AG04450 (cell line): ENCODE measurements at regions not wholly inside any gene's neighbourhood (a gene's known extent, or its start where the extent isn't known, plus 50 kb on each side); places are given as distances from the start of the nearest gene placed in this dataset.

Source experiments
- CTCF ChIA-PET: fragments of 300-600, 350-600 bp; formaldehyde crosslinking; extraction: SDS; loops from one replicate; lab custom pipeline; 2022; ENCODE audit warnings: antibody characterized with exemption, inconsistent platforms; lab: Charles Lee
- POLR2A ChIA-PET: fragments of 350-600 bp; formaldehyde crosslinking; extraction: SDS; loops from one replicate; lab custom pipeline; 2021; ENCODE audit warnings: antibody characterized with exemption, inconsistent platforms; lab: Yijun Ruan, JAX
- DNase-seq: peaks from one replicate; pipeline ENCODE4 v3.0.0-alpha.2; 2011; ENCODE audit warnings: low read depth, low spot score
- H3K27ac ChIP-seq: one replicate; pipeline ENCODE4 v1.5.1; 2012; ENCODE audit warnings: low read depth, low read length, control low read depth
- H3K27me3 ChIP-seq: one replicate; pipeline ENCODE4 v1.6.0; 2012; ENCODE audit warnings: low read length; ENCODE audit not compliant: control insufficient read depth, insufficient read depth
- H3K4me3 ChIP-seq: 2 replicates; pipeline ENCODE4 v1.5.1; 2011; ENCODE audit warnings: mild to moderate bottlenecking, low read depth, low read length, control low read depth
- H3K9me3 ChIP-seq: 2 replicates; pipeline ENCODE4 v1.5.1; 2012; ENCODE audit warnings: low read length; ENCODE audit not compliant: control insufficient read depth, insufficient read depth
- CTCF ChIP-seq: IDR thresholded peaks from 2 replicates; pipeline ENCODE4 v1.5.1; 2011; ENCODE audit warnings: low read depth, low read length, control low read depth, inconsistent platforms

DNA sequence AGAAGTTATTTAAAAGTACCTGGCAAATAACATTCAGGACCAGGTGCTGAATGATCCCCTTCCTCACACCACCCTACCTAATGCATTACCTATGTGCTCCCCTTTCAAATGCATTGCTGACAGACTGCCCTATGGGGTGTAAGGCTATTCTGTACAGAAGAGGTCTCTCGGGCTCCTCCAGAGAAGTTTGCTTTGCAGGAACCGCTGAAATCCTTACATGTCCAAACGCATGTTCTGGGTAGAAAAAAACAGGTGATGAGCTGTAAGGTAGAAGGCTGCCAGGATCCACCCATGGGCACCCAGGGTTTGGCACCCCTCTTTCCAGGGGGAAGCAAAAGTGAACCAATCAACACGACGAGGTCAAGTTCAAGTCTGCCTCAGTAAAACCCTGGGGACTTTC lies 58.3 kb upstream of the TARBP1 start:
- no peak for DNase-seq
- POLR2A ChIA-PET, result no interaction called here
- H3K27ac ChIP-seq, result no peak overlapping the region

GRCh38 chr1:234536741-234537140 lies 57.8 kb upstream of the TARBP1 start:
- POLR2A ChIA-PET, result no interaction called here

More for the DNA sequence above, 58.3 kb upstream of the TARBP1 start:
- no peak for TF ChIP-seq CTCF
- no peak overlapping the region for H3K4me3 ChIP-seq
- H3K27me3 ChIP-seq, result no peaks in the 10 kb centered on the region
- no peaks in the 10 kb centered on the region for H3K9me3 ChIP-seq
- CTCF ChIA-PET, result interaction anchor here (1.5 kb wide), 1 partner anchor 37 kb away, joined by 3 read pairs; no protein-coding TSS in a partner anchor

GRCh38 chr1:234535763-234536515 lies 57.0 kb upstream of the TARBP1 start:
- TF ChIP-seq CTCF, result no peak
- Histone ChIP-seq H3K27me3 (no peaks in the 10 kb centered on the region), H3K9me3 (no peaks in the 10 kb centered on the region), H3K27ac (no peak overlapping the region), H3K4me3 (no peak overlapping the region)
- no peak for DNase-seq
- ChIA-PET CTCF (interaction anchor here (1.3 to 1.4 kb wide), 2 partner anchors 7 to 10 kb away, joined by 3 read pairs; no protein-coding TSS in a partner anchor), POLR2A (interaction anchor here (1.0 kb wide), 1 partner anchor 8 kb away, joined by 4 read pairs; no protein-coding TSS in a partner anchor)

More at GRCh38 chr1:234536741-234537140, 57.8 kb upstream of the TARBP1 start:
- CTCF ChIA-PET, result no interaction called here
- Histone ChIP-seq H3K9me3 (no peaks in the 10 kb centered on the region), H3K27me3 (no peaks in the 10 kb centered on the region), H3K4me3 (no peak overlapping the region), H3K27ac (no peak overlapping the region)
- DNase-seq, result no peak
- no peak for TF ChIP-seq CTCF

- H3K27me3 ChIP-seq, result no peaks in the 10 kb centered on the region
- no peak overlapping the region for H3K27ac ChIP-seq
- H3K9me3 ChIP-seq, result no peaks in the 10 kb centered on the region
- no peak for TF ChIP-seq CTCF
- no peak overlapping the region for H3K4me3 ChIP-seq
- DNase-seq, result no peak
- CTCF ChIA-PET, result interaction anchor here (1.3 to 1.4 kb wide), 2 partner anchors 8 to 9 kb away, joined by 3 read pairs; no protein-coding TSS in a partner anchor
- POLR2A ChIA-PET, result interaction anchor here (1.0 kb wide), 1 partner anchor 9 kb away, joined by 4 read pairs; no protein-coding TSS in a partner anchor
Observed at GRCh38 chr1:234535218-234535617, 56.2 kb upstream of the TARBP1 start.
